ENCODE measurements at regions not wholly inside any gene's neighbourhood (a gene's known extent, or its start where the extent isn't known, plus 50 kb on each side); places are given as distances from the start of the nearest gene placed in this dataset.

- ATAC-seq (no peak), DNase-seq (peak in 1 of 5 donors; percentile 44)
- Histone ChIP-seq H3K36me3 (no peaks in the 10 kb centered on the region), H3K4me1 (no peaks in the 10 kb centered on the region), H3K27me3 (peaks cover 3 to 42% (median 19%) of the 10 kb centered on the region in 9 donors), H3K4me3 (no peak overlapping the region), H3K27ac (no peak overlapping the region), H3K9me3 (peaks cover 0 to 3% (median 0%) of the 10 kb centered on the region in 12 donors)
- intact Hi-C loops (cut with DNase I) = no loop called here
- WGBS, 4 donors = 57 to 65% (median 60%) methylated on average over 23 of the region's 23 CpGs
- no peak for TF ChIP-seq POLR2A (IDR thresholded peaks at IDR 0.05)
- no peak for TF ChIP-seq CTCF (IDR thresholded peaks at IDR 0.05)
These were observed 97.9 kb downstream of the CPZ start for GRCh38 chr4:8690216-8691150.

- Histone ChIP-seq H3K9me3 (peaks cover 0 to 3% (median 0%) of the 10 kb centered on the region in 12 donors), H3K27me3 (peaks cover 3 to 38% (median 19%) of the 10 kb centered on the region in 9 donors), H3K36me3 (no peaks in the 10 kb centered on the region), H3K27ac (no peak overlapping the region), H3K4me3 (no peak overlapping the region), H3K4me1 (no peaks in the 10 kb centered on the region)
- TF ChIP-seq CTCF (IDR thresholded peaks at IDR 0.05) (no peak), POLR2A (IDR thresholded peaks at IDR 0.05) (no peak)
- peak in 1 of 5 donors; percentile 35 for DNase-seq
- no peak for ATAC-seq
- WGBS, 4 donors = 77 to 88% (median 79%) methylated on average over 7 to 8 of the region's 8 CpGs
- intact Hi-C loops (cut with DNase I) = no loop called here
These were observed 97.2 kb downstream of the CPZ start for GRCh38 chr4:8689741-8690140.

GRCh38 chr4:8688908-8689445, 96.4 kb downstream of the CPZ start:
- no peak for ATAC-seq
- no peaks in the 10 kb centered on the region for H3K4me1 ChIP-seq
- 70 to 75% (median 72%) methylated on average over 19 of the region's 19 CpGs for WGBS, 4 donors
- H3K4me3 ChIP-seq = no peak overlapping the region
- peaks cover 0 to 43% (median 19%) of the 10 kb centered on the region in 9 donors for H3K27me3 ChIP-seq
- H3K27ac ChIP-seq = no peak overlapping the region
- intact Hi-C loops (cut with DNase I) = no loop called here
- peak in 1 of 5 donors; percentile 42 for DNase-seq
- H3K9me3 ChIP-seq = peaks cover 0 to 3% (median 0%) of the 10 kb centered on the region in 12 donors
- no peaks in the 10 kb centered on the region for H3K36me3 ChIP-seq
- no peak for TF ChIP-seq POLR2A (IDR thresholded peaks at IDR 0.05)
- no peak for TF ChIP-seq CTCF (IDR thresholded peaks at IDR 0.05)
